CD4-positive, CD25-positive, alpha-beta regulatory T cell (primary cell): ENCODE measurements at regions not wholly inside any gene's neighbourhood (a gene's known extent, or its start where the extent isn't known, plus 50 kb on each side); places are given as distances from the start of the nearest gene placed in this dataset.
"Not testable (repeated sequence)": the region's sequence is repeated elsewhere in the genome, so short reads cannot be mapped to it uniquely, and the experiment has no call there.

Experiments
- ATAC-seq, 2 donors: fragments of 150-1000 bp; cut with Tn5 transposase; one replicate each; pipeline ENCODE4 v1.10.0; 2021; ENCODE audit warnings: low read depth in 2 of 2, moderate number of reproducible peaks in 2 of 2, moderate library complexity in 1 of 2
- DNase-seq, 3 donors: peaks; one replicate each; pipeline versions ENCODE4 v3.0.0 to v3.0.0-alpha.2; 2012 to 2022; ENCODE audit warnings: mixed read lengths in 1 of 3
- H3K27ac ChIP-seq: one replicate; pipeline ENCODE4 v1.7.0; 2013; ENCODE audit warnings: mild to moderate bottlenecking, low read length; ENCODE audit not compliant: insufficient read depth, poor library complexity, severe bottlenecking
- H3K27me3 ChIP-seq: one replicate; pipeline ENCODE4 v1.7.0; 2013; ENCODE audit warnings: low read length; ENCODE audit not compliant: control insufficient read depth, insufficient read depth
- H3K36me3 ChIP-seq: one replicate; pipeline ENCODE4 v1.7.0; 2013; ENCODE audit warnings: mild to moderate bottlenecking, low read length, moderate library complexity; ENCODE audit not compliant: control insufficient read depth, insufficient read depth
- H3K4me1 ChIP-seq: 2 replicates; pipeline ENCODE4 v1.7.0; 2013; ENCODE audit warnings: mild to moderate bottlenecking, low read length; ENCODE audit not compliant: insufficient read depth, control insufficient read depth, poor library complexity, severe bottlenecking
- H3K4me3 ChIP-seq: one replicate; pipeline ENCODE4 v1.7.0; 2013; ENCODE audit warnings: low read depth, mild to moderate bottlenecking, low read length, moderate library complexity
- H3K9me3 ChIP-seq, 2 experiments: 1 replicate in 1 of 2; 2 replicates in 1 of 2; pipeline ENCODE4 v1.7.0; 2013; ENCODE audit warnings: low read length in 2 of 2, mild to moderate bottlenecking in 1 of 2, moderate library complexity in 1 of 2; ENCODE audit not compliant: control insufficient read depth in 2 of 2
- H3K27ac Mint-ChIP-seq, 3 donors: one replicate each; pipeline ENCODE4 v1.8.0; 2020 to 2022; ENCODE audit warnings: mild to moderate bottlenecking in 3 of 3, mixed read lengths in 3 of 3, moderate library complexity in 2 of 3
- H3K27me3 Mint-ChIP-seq: one replicate; pipeline ENCODE4 v1.8.0; 2022; ENCODE audit warnings: mild to moderate bottlenecking, mixed read lengths
- H3K36me3 Mint-ChIP-seq: one replicate; pipeline ENCODE4 v1.8.0; 2020; ENCODE audit warnings: mixed read lengths
- H3K4me1 Mint-ChIP-seq, 4 donors: one replicate each; pipeline ENCODE4 v1.8.0; 2020 to 2022; ENCODE audit warnings: mixed read lengths in 4 of 4, mild to moderate bottlenecking in 1 of 4
- H3K4me3 Mint-ChIP-seq, 4 donors: one replicate each; pipeline ENCODE4 v1.8.0; 2020 to 2022; ENCODE audit warnings: mild to moderate bottlenecking in 4 of 4, mixed read lengths in 4 of 4, moderate library complexity in 3 of 4
- H3K9me3 Mint-ChIP-seq, 7 donors: one replicate each; pipeline ENCODE4 v1.8.0; 2020 to 2022; ENCODE audit warnings: mixed read lengths in 7 of 7, mild to moderate bottlenecking in 3 of 7, moderate library complexity in 2 of 7

DNA sequence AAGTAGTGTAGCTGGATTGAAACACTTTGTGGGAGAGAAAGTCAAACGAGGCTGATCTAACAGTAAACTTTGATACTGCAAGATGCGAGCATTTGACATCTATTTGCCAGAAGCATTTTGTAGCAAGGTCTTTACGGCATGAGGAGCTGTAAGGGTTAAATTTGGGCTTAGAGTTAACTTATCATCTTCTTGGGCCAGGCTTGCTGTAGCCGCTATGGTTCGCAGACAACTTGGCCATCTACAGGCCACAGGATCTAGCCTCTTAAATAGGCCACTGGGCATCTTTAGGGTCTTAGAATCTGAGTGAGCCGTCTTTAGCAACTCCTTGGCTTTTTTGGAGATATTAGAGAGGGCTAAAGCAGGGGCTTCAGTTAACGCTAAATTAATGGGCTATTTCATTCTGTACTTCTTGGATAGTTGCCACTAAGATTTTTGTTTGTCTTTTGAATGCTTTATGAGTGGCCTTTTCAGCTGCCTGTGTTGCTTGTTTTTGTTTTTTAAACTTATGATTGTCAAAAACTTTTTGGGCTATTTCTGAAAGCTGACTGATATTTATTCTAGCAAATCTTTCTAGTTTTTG is 93.5 kb upstream of the FAM90A1 start:
- not testable (repeated sequence) for H3K27me3 ChIP-seq, H3K36me3 Mint-ChIP-seq, H3K27me3 Mint-ChIP-seq, H3K9me3 Mint-ChIP-seq, ATAC-seq, H3K36me3 ChIP-seq, H3K9me3 ChIP-seq, DNase-seq, H3K4me1 ChIP-seq
- Mint-ChIP-seq H3K27ac (peak overlapping the region; percentile 83 to 95 (median 90)), H3K4me3 (peak overlapping the region; percentile 66 to 87 (median 85)), H3K4me1 (peaks cover 16 to 36% (median 21%) of the 10 kb centered on the region in 4 donors)
- Histone ChIP-seq H3K27ac (peak overlapping the region; percentile 70), H3K4me3 (peak overlapping the region; percentile 83)

DNA sequence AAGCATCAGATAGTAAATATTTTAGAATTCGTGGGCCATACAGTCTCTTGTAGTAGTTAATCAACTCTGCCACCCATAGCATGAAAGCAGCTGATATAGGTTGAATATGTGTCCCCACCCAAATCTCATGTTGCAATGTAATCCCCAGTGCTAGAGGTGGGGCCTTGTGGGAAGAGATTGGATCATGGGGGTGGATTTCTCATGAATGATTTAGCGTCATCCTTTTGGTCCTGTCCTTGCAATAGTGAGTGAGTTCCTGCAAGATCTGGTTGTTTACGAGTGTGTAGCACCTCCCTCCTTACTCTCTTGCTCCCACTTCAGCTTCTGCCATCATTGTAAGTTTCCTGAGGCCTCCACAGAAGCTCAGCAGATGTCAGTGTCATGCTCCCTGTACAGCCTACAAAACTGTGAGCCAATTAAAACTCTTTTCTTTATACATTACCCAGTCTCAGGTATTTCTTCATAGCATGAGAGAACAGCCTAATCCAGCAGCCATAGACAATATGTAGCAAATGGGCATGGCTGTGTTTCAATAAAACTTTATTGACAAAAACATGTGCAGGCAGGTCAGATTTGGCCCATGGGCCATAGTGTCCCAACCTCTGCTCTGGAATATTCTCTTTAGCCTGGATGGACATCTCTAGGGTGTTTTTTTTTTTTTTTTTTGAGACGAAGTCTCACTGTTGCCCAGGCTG is 97.9 kb upstream of the FAM90A1 start:
- ATAC-seq, H3K27me3 Mint-ChIP-seq, H3K36me3 Mint-ChIP-seq, H3K27ac ChIP-seq, H3K9me3 Mint-ChIP-seq, H3K36me3 ChIP-seq, H3K4me1 ChIP-seq, H3K9me3 ChIP-seq, H3K27me3 ChIP-seq, DNase-seq, H3K4me3 ChIP-seq, H3K4me3 Mint-ChIP-seq, H3K27ac Mint-ChIP-seq: not testable (repeated sequence)
- peaks cover 0 to 18% (median 7%) of the 10 kb centered on the region in 4 donors for H3K4me1 Mint-ChIP-seq

- H3K9me3 Mint-ChIP-seq, H3K36me3 ChIP-seq, H3K36me3 Mint-ChIP-seq, H3K4me1 ChIP-seq, H3K4me3 ChIP-seq, DNase-seq, H3K27ac Mint-ChIP-seq, H3K4me1 Mint-ChIP-seq, H3K9me3 ChIP-seq, H3K27me3 ChIP-seq, H3K4me3 Mint-ChIP-seq, ATAC-seq, H3K27ac ChIP-seq, H3K27me3 Mint-ChIP-seq: not testable (repeated sequence)
These were observed 101.4 kb upstream of the FAM90A1 start for GRCh38 chr12:8328835-8329234.

- H3K4me3 Mint-ChIP-seq, H3K4me1 ChIP-seq, H3K4me3 ChIP-seq, DNase-seq, H3K27ac Mint-ChIP-seq, ATAC-seq, H3K27me3 Mint-ChIP-seq, H3K36me3 Mint-ChIP-seq, H3K27ac ChIP-seq, H3K9me3 ChIP-seq, H3K4me1 Mint-ChIP-seq, H3K27me3 ChIP-seq, H3K9me3 Mint-ChIP-seq, H3K36me3 ChIP-seq: not testable (repeated sequence)
These were observed 105.0 kb upstream of the FAM90A1 start for GRCh38 chr12:8332373-8332772.

- not testable (repeated sequence) for H3K4me3 Mint-ChIP-seq, DNase-seq, H3K9me3 ChIP-seq, H3K36me3 ChIP-seq, H3K4me3 ChIP-seq, H3K9me3 Mint-ChIP-seq, H3K36me3 Mint-ChIP-seq, H3K27ac Mint-ChIP-seq, H3K27me3 ChIP-seq, H3K27ac ChIP-seq, ATAC-seq, H3K4me1 ChIP-seq, H3K4me1 Mint-ChIP-seq
- peaks cover 17% of the 10 kb centered on the region for H3K27me3 Mint-ChIP-seq
These were observed 104.7 kb upstream of the CLEC6A start for GRCh38 chr12:8351073-8351472.

DNA sequence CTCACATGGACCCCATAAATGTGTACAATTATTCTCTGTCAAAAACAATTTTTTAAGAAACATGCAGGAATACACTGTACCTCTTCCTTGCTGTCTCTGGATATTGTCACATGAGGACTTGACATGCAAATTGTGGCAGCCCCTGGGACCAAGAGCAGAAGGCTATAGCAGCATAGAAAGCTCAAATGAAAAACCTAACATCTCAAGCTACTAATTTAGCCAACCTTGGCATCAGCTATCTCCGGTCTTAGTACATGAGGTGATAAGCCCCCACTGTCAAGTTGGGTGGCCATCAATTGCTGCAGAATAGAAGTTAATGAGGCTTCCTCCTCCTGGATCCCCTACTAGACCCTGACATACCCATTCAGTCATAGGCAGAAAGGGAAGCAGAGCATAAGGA is 101.0 kb upstream of the CLEC6A start:
- H3K4me3 ChIP-seq, H3K9me3 Mint-ChIP-seq, H3K36me3 Mint-ChIP-seq, DNase-seq, H3K4me3 Mint-ChIP-seq, H3K36me3 ChIP-seq, H3K9me3 ChIP-seq, H3K4me1 Mint-ChIP-seq, H3K27me3 ChIP-seq, H3K27ac Mint-ChIP-seq, H3K27ac ChIP-seq, ATAC-seq, H3K4me1 ChIP-seq: not testable (repeated sequence)
- H3K27me3 Mint-ChIP-seq, result peaks cover 26% of the 10 kb centered on the region

GRCh38 chr12:8355531-8355930 is 100.2 kb upstream of the CLEC6A start:
- not testable (repeated sequence) for H3K27ac ChIP-seq, H3K4me1 ChIP-seq, H3K4me3 Mint-ChIP-seq, H3K9me3 Mint-ChIP-seq, H3K4me3 ChIP-seq, H3K27me3 ChIP-seq, H3K36me3 ChIP-seq, H3K4me1 Mint-ChIP-seq, H3K9me3 ChIP-seq, H3K36me3 Mint-ChIP-seq, DNase-seq, ATAC-seq, H3K27ac Mint-ChIP-seq
- H3K27me3 Mint-ChIP-seq, result peaks cover 26% of the 10 kb centered on the region

GRCh38 chr12:8373744-8374143 is 82.0 kb upstream of the CLEC6A start:
- not testable (repeated sequence) for H3K4me1 ChIP-seq, H3K27me3 Mint-ChIP-seq, H3K27me3 ChIP-seq, H3K27ac ChIP-seq, H3K27ac Mint-ChIP-seq, H3K9me3 Mint-ChIP-seq, H3K4me1 Mint-ChIP-seq, H3K4me3 Mint-ChIP-seq, H3K9me3 ChIP-seq, H3K36me3 Mint-ChIP-seq, H3K4me3 ChIP-seq, DNase-seq, ATAC-seq, H3K36me3 ChIP-seq
